ENCODE measurements at regions not wholly inside any gene's neighbourhood (a gene's known extent, or its start where the extent isn't known, plus 50 kb on each side); places are given as distances from the start of the nearest gene placed in this dataset.

DNA sequence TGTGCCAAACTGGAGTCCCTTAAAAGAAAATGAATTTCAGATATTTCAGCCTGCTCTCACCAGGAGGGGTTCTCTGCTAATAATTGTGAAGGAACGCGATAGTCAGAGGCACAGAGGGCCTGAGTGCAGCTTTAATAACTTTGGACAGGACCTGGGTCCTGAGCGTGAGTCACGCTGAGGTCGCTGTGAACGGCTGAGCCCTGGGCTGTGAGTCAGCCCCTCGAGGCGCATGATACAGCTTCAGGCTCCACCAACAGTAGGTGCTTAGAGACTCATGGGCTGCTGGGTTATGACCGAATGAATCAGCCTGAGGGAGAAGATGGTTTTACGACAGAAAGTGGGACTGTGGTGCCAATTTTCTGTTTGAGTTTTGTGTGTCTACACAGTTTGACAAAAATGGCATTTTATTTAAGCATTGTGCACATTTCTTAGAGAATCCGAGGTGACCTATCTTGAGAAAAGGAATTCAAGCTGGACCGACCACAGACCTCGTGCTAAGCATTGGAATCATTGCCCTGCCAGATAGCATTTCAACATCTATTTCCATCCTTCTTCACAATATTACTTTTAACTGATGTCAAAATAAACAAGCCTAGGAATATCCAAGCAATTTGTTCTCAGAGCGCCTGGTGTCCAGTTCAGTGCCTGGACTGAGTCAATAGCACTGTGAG is 183.0 kb downstream of the THBS2 start:
- POLR2A ChIA-PET, result interaction anchor here (0.6 kb wide), 1 partner anchor 142 kb away, joined by 5 read pairs; no protein-coding TSS in a partner anchor

GRCh38 chr6:169069356-169069755 is 184.3 kb downstream of the THBS2 start:
- Histone ChIP-seq H3K9me3 (no peaks in the 10 kb centered on the region), H3K27ac (peak overlapping the region; percentile 82 to 84), H3K4me2 (no peak overlapping the region), H3K4me1 (peaks cover 28% of the 10 kb centered on the region), H3K4me3 (no peak overlapping the region)
- FAIRE-seq, result no peak
- CTCF ChIA-PET, result interaction anchor here (0.6 to 1.0 kb wide), 2 partner anchors 113 to 216 kb away, joined by 3 to 5 read pairs; no protein-coding TSS in a partner anchor
- DNase-seq (ENCODE audit: low read depth in 1 of 2, low spot score in 1 of 2), result no peak
- no peak for TF ChIP-seq POLR2A (IDR thresholded peaks at IDR 0.05; ENCODE audit: low read length)
- no peak for TF ChIP-seq ZNF302 (CRISPR knock-in tag; IDR thresholded peaks at IDR 0.05)
- no peak for ATAC-seq
- POLR2A ChIA-PET, result no interaction called here
- WGBS (ENCODE audit: missing lambda C conversion rate), result 93% methylated on average over 7 of the region's 7 CpGs

More for the DNA sequence above, 183.0 kb downstream of the THBS2 start:
- TF ChIP-seq, protein P1, sequence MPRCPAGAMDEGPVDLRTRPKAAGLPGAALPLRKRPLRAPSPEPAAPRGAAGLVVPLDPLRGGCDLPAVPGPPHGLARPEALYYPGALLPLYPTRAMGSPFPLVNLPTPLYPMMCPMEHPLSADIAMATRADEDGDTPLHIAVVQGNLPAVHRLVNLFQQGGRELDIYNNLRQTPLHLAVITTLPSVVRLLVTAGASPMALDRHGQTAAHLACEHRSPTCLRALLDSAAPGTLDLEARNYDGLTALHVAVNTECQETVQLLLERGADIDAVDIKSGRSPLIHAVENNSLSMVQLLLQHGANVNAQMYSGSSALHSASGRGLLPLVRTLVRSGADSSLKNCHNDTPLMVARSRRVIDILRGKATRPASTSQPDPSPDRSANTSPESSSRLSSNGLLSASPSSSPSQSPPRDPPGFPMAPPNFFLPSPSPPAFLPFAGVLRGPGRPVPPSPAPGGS (IDR thresholded peaks at IDR 0.05), result peak; percentile 53; the same call in 1 of the 3 replicates
- TF ChIP-seq SMC3 (IDR thresholded peaks at IDR 0.05), result peak; percentile 47
- no peak for TF ChIP-seq CBX8 (IDR thresholded peaks at IDR 0.05)
- peak; percentile 41; the same call in 1 of the 2 replicates for TF ChIP-seq GATA3 (IDR thresholded peaks at IDR 0.05; ENCODE audit: borderline replicate concordance)
- TF ChIP-seq RAD21 (conservative IDR thresholded peaks at IDR 0.05 in 1 of 2, IDR thresholded peaks at IDR 0.05 in 1 of 2), result peak; percentile 42 to 61
- peak; percentile 8; a peak in 1 of 4 replicates for TF ChIP-seq CEBPB (IDR thresholded peaks at IDR 0.05)
- TF ChIP-seq JUNB (IDR thresholded peaks at IDR 0.05), result peak; percentile 92
- peak; percentile 84 for TF ChIP-seq MAX (IDR thresholded peaks at IDR 0.05)
- TF ChIP-seq JUN (IDR thresholded peaks at IDR 0.05), result peak; percentile 70 to 81; a peak in 4 of 5 replicates
- no peak for TF ChIP-seq RARB (CRISPR knock-in tag; IDR thresholded peaks at IDR 0.05)
- peak; percentile 89 for TF ChIP-seq FOSL2 (IDR thresholded peaks at IDR 0.05)
- peak; percentile 95 for TF ChIP-seq FOSL2 (CRISPR knock-in tag; IDR thresholded peaks at IDR 0.05)
- peak; percentile 55 to 78; a peak in 3 of 5 replicates for TF ChIP-seq EP300 (IDR thresholded peaks at IDR 0.05)
- TF ChIP-seq, protein P2, sequence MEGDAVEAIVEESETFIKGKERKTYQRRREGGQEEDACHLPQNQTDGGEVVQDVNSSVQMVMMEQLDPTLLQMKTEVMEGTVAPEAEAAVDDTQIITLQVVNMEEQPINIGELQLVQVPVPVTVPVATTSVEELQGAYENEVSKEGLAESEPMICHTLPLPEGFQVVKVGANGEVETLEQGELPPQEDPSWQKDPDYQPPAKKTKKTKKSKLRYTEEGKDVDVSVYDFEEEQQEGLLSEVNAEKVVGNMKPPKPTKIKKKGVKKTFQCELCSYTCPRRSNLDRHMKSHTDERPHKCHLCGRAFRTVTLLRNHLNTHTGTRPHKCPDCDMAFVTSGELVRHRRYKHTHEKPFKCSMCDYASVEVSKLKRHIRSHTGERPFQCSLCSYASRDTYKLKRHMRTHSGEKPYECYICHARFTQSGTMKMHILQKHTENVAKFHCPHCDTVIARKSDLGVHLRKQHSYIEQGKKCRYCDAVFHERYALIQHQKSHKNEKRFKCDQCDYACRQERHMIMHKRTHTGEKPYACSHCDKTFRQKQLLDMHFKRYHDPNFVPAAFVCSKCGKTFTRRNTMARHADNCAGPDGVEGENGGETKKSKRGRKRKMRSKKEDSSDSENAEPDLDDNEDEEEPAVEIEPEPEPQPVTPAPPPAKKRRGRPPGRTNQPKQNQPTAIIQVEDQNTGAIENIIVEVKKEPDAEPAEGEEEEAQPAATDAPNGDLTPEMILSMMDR (IDR thresholded peaks at IDR 0.05), result peak; percentile 27; the same call in 2 of the 3 replicates
- TF ChIP-seq MAZ (IDR thresholded peaks at IDR 0.05; ENCODE audit: borderline replicate concordance, low read depth, low read length), result no peak
- Histone ChIP-seq H3K4me2 (peak overlapping the region; percentile 73), H3K27ac (peak overlapping the region; percentile 82 to 84), H3K4me3 (no peak overlapping the region), H3K9me3 (no peaks in the 10 kb centered on the region), H3K4me1 (peaks cover 28% of the 10 kb centered on the region)
- WGBS (ENCODE audit: missing lambda C conversion rate), result 3% methylated on average over 14 of the region's 14 CpGs
- peak; percentile 100 for ATAC-seq
- CTCF ChIA-PET, result no interaction called here
- DNase-seq (ENCODE audit: low read depth in 1 of 2, low spot score in 1 of 2), result peak; percentile 72 to 88
- no peak for FAIRE-seq

DNA sequence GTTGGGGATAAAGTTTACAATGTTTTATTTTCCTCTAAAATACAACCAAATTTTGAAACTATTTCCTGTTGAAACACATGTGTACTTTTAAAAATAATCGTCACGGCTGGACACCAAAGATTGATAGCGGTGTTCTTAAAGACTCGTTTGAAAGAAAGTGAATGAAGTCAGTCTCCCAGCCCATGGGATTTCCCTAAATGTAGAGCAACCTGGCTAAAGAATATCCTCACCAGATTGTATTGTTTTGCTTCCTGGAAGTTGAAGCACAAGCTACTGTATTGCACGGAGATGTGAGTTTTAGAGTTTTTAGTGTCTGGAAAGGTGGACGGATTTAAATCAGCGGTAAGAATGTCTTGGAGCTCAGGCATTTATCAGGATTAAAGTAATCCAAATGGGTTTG is 189.5 kb downstream of the THBS2 start:
- H3K4me1 ChIP-seq, result no peaks in the 10 kb centered on the region
- CTCF ChIA-PET, result no interaction called here
- TF ChIP-seq POLR2A (IDR thresholded peaks at IDR 0.05; ENCODE audit: low read length), result no peak
- TF ChIP-seq KDM1A (IDR thresholded peaks at IDR 0.05; ENCODE audit: low read depth), result no peak
- TF ChIP-seq RNF2 (IDR thresholded peaks at IDR 0.05; ENCODE audit: borderline replicate concordance, low read depth), result no peak
- TF ChIP-seq TFCP2L1 (CRISPR knock-in tag; IDR thresholded peaks at IDR 0.05), result no peak
- TF ChIP-seq PHF8 (IDR thresholded peaks at IDR 0.05; ENCODE audit: borderline replicate concordance, low read depth), result no peak
- no peak for ATAC-seq
- no peak overlapping the region for H3K4me2 ChIP-seq
- POLR2A ChIA-PET, result no interaction called here
- H3K9me3 ChIP-seq, result no peaks in the 10 kb centered on the region
- FAIRE-seq, result no peak
- H3K4me3 ChIP-seq, result no peak overlapping the region
- WGBS (ENCODE audit: missing lambda C conversion rate), result 85% methylated on average over 7 of the region's 7 CpGs
- DNase-seq (ENCODE audit: low read depth in 1 of 2, low spot score in 1 of 2), result no peak
- H3K27ac ChIP-seq, result no peak overlapping the region

All from A549 (cell line).